ENCODE measurements at regions not wholly inside any gene's neighbourhood (a gene's known extent, or its start where the extent isn't known, plus 50 kb on each side); places are given as distances from the start of the nearest gene placed in this dataset.

DNA sequence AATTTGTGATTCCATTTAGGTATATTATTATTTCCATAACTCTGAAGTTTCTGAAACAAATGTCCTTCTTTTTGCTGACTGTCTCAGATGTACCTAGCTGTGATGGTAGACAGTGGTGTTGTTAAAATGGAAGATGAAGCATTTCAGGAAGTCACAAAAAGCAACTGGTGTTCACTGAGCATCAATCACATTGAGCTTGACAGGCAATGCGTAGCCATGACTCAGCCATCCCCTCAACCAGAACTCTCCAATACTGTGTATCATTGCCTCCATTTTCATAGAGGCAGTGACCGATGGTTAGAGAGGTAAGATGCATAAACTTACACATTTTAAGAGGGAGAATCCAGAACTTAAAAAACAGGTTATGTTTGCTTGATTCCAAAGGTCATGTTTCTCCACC, 434.0 kb downstream of the INHBA start:
- TF ChIP-seq, protein P1, sequence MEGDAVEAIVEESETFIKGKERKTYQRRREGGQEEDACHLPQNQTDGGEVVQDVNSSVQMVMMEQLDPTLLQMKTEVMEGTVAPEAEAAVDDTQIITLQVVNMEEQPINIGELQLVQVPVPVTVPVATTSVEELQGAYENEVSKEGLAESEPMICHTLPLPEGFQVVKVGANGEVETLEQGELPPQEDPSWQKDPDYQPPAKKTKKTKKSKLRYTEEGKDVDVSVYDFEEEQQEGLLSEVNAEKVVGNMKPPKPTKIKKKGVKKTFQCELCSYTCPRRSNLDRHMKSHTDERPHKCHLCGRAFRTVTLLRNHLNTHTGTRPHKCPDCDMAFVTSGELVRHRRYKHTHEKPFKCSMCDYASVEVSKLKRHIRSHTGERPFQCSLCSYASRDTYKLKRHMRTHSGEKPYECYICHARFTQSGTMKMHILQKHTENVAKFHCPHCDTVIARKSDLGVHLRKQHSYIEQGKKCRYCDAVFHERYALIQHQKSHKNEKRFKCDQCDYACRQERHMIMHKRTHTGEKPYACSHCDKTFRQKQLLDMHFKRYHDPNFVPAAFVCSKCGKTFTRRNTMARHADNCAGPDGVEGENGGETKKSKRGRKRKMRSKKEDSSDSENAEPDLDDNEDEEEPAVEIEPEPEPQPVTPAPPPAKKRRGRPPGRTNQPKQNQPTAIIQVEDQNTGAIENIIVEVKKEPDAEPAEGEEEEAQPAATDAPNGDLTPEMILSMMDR (conservative IDR thresholded peaks at IDR 0.05): no peak
- 95% methylated on average over 2 of the region's 2 CpGs; no CpG with 5 or more reads in 1 of the 2 experiments for WGBS, 2 experiments (ENCODE audit: insufficient coverage in 1 of 2, insufficient read length in 1 of 2)
- Histone ChIP-seq H3K9ac (ENCODE audit: extremely low read depth, low read length, poor library complexity, severe bottlenecking) (no peak overlapping the region), H3K9me3 (ENCODE audit: control insufficient read depth, low read length) (no peaks in the 10 kb centered on the region), H3K4me3 (ENCODE audit: low read length) (no peak overlapping the region), H3K4me1 (ENCODE audit: control insufficient read depth, insufficient read depth, low read length) (no peaks in the 10 kb centered on the region), H3K27me3 (ENCODE audit: control insufficient read depth, insufficient read depth, low read length, poor library complexity, severe bottlenecking) (no peaks in the 10 kb centered on the region), H3K36me3 (ENCODE audit: control insufficient read depth, insufficient read depth, low read length) (no peaks in the 10 kb centered on the region), H3K27ac (ENCODE audit: low read depth, low read length) (no peak overlapping the region)
- no peak for DNase-seq
- Mint-ChIP-seq H3K36me3 (ENCODE audit: low read depth) (no peaks in the 10 kb centered on the region), H3K9me3 (no peaks in the 10 kb centered on the region), H3K27ac (no peak overlapping the region), H3K4me3 (no peak overlapping the region), H3K4me1 (no peaks in the 10 kb centered on the region), H3K27me3 (ENCODE audit: insufficient read depth) (no peaks in the 10 kb centered on the region)

DNA sequence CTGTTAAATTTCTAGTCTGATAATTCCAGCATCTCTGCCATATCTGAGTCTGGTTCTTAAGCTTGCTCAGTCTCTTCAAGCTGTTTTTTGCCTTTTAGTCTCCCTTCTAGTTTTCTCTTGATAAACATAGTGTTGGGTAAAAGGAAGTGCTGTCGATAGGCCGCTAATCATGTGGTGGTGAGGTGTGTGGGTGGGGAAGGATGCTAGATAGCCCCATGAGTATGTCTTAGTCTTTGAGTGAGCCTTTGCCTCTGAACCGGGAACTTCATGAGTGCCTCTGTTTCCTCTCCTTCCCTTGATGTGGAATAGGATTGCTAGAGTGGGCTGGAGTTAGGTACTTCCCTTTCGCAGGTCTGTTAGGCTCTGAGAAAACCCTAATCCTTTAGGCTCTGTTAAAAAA, 441.8 kb downstream of the INHBA start:
- Mint-ChIP-seq H3K9me3 (no peaks in the 10 kb centered on the region), H3K36me3 (ENCODE audit: low read depth) (no peaks in the 10 kb centered on the region), H3K4me1 (no peaks in the 10 kb centered on the region), H3K4me3 (no peak overlapping the region), H3K27me3 (ENCODE audit: insufficient read depth) (peaks cover 3% of the 10 kb centered on the region), H3K27ac (no peak overlapping the region)
- no peaks in the 10 kb centered on the region for H3K27me3 ChIP-seq (ENCODE audit: control insufficient read depth, insufficient read depth, low read length, poor library complexity, severe bottlenecking)
- H3K27ac ChIP-seq (ENCODE audit: low read depth, low read length): no peak overlapping the region
- H3K4me3 ChIP-seq (ENCODE audit: low read length): no peak overlapping the region
- TF ChIP-seq, protein P1 (conservative IDR thresholded peaks at IDR 0.05): no peak
- H3K9me3 ChIP-seq (ENCODE audit: control insufficient read depth, low read length): no peaks in the 10 kb centered on the region
- no peak overlapping the region for H3K9ac ChIP-seq (ENCODE audit: extremely low read depth, low read length, poor library complexity, severe bottlenecking)
- 71 to 88% methylated on average over 1 to 4 of the region's 4 CpGs for WGBS, 2 experiments (ENCODE audit: insufficient coverage in 1 of 2, insufficient read length in 1 of 2)
- no peaks in the 10 kb centered on the region for H3K36me3 ChIP-seq (ENCODE audit: control insufficient read depth, insufficient read depth, low read length)
- DNase-seq: no peak
- H3K4me1 ChIP-seq (ENCODE audit: control insufficient read depth, insufficient read depth, low read length): no peaks in the 10 kb centered on the region

DNA sequence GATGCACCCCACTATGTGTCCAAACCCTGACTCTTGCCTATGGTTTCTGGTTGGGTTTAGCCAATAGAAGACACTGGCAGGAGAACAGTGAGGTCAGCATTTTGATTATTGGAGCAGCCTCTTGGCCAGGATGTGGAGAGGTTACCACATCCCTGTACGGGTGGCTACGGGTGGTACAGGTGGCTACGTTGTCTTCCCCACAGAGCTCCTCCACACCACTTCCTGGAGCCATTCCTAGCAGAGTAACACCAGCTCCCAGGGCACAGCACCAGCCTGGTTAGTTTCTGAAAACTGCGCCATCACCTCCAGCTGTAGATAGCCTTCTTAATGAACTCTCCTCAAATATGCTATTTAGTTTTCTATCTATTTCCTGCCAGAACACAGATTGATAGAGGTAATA, 445.2 kb downstream of the INHBA start:
- Histone ChIP-seq H3K9me3 (ENCODE audit: control insufficient read depth, low read length) (no peaks in the 10 kb centered on the region), H3K4me3 (ENCODE audit: low read length) (no peak overlapping the region), H3K4me1 (ENCODE audit: control insufficient read depth, insufficient read depth, low read length) (no peaks in the 10 kb centered on the region), H3K36me3 (ENCODE audit: control insufficient read depth, insufficient read depth, low read length) (no peaks in the 10 kb centered on the region), H3K27me3 (ENCODE audit: control insufficient read depth, insufficient read depth, low read length, poor library complexity, severe bottlenecking) (peaks cover 10% of the 10 kb centered on the region), H3K27ac (ENCODE audit: low read depth, low read length) (no peak overlapping the region), H3K9ac (ENCODE audit: extremely low read depth, low read length, poor library complexity, severe bottlenecking) (no peak overlapping the region)
- no peak overlapping the region for H3K27ac Mint-ChIP-seq
- DNase-seq: no peak
- H3K27me3 Mint-ChIP-seq (ENCODE audit: insufficient read depth): peaks cover 3% of the 10 kb centered on the region
- 97 to 100% methylated on average over 2 to 4 of the region's 4 CpGs for WGBS, 2 experiments (ENCODE audit: insufficient coverage in 1 of 2, insufficient read length in 1 of 2)
- no peak overlapping the region for H3K4me3 Mint-ChIP-seq
- no peaks in the 10 kb centered on the region for H3K9me3 Mint-ChIP-seq
- TF ChIP-seq, protein P1 (conservative IDR thresholded peaks at IDR 0.05): no peak
- no peaks in the 10 kb centered on the region for H3K4me1 Mint-ChIP-seq
- no peaks in the 10 kb centered on the region for H3K36me3 Mint-ChIP-seq (ENCODE audit: low read depth)
